WTC11 (cell line): ENCODE measurements at regions not wholly inside any gene's neighbourhood (a gene's known extent, or its start where the extent isn't known, plus 50 kb on each side); places are given as distances from the start of the nearest gene placed in this dataset.
"Not testable (repeated sequence)": the region's sequence is repeated elsewhere in the genome, so short reads cannot be mapped to it uniquely, and the experiment has no call there.

Experiments used
- ATAC-seq: fragments of 200-7000 bp; cut with Tn5 transposase; 2 replicates; pipeline ENCODE4 v1.10.0; 2021; ENCODE audit warnings: mild to moderate bottlenecking, moderate library complexity
- CTCF ChIA-PET: fragments of 300-600 bp; sonication (Branson Sonifier 250); formaldehyde crosslinking; loops from one replicate; lab custom pipeline; 2021; ENCODE audit warnings: antibody characterized with exemption; lab: Charles Lee
- POLR2A ChIA-PET: fragments of 350-600 bp; sonication (Branson Sonifier 250); formaldehyde crosslinking; loops from one replicate; lab custom pipeline; 2021; ENCODE audit warnings: antibody characterized with exemption; lab: Charles Lee
- DNase-seq: peaks from one replicate; pipeline ENCODE4 v3.0.0; 2021; ENCODE audit warnings: low spot score
- H3K27ac Mint-ChIP-seq: 2 replicates; pipeline ENCODE4 v1.8.0; 2021; ENCODE audit warnings: mixed read lengths
- H3K27me3 Mint-ChIP-seq: 2 replicates; pipeline ENCODE4 v1.8.0; 2021; ENCODE audit warnings: low read depth, mild to moderate bottlenecking, moderate library complexity, mixed read lengths
- H3K36me3 Mint-ChIP-seq: 2 replicates; pipeline ENCODE4 v1.8.0; 2021; ENCODE audit warnings: mixed read lengths
- H3K4me1 Mint-ChIP-seq: 2 replicates; pipeline ENCODE4 v1.8.0; 2022; ENCODE audit warnings: mixed read lengths
- H3K4me3 Mint-ChIP-seq: 2 replicates; pipeline ENCODE4 v1.8.0; 2021; ENCODE audit warnings: mild to moderate bottlenecking, moderate library complexity, mixed read lengths
- H3K9me3 Mint-ChIP-seq: 2 replicates; pipeline ENCODE4 v1.8.0; 2021; ENCODE audit warnings: mixed read lengths
- GRHL2 ChIP-seq: fragments of 250-450 bp; sonication (Bioruptor Pico); IDR thresholded peaks from 2 replicates; pipeline ENCODE4 v1.8.0; 2022; ENCODE audit warnings: mild to moderate bottlenecking, moderate library complexity; ENCODE audit not compliant: insufficient replicate concordance, severe bottlenecking
- KAT7 ChIP-seq: sonication (generic); formaldehyde crosslinking; IDR thresholded peaks from 2 replicates; pipeline ENCODE4 v1.8.1; 2023; ENCODE audit warnings: missing genetic modification reagents, mild to moderate bottlenecking, borderline replicate concordance
- MXD4 ChIP-seq: fragments of 250-450 bp; sonication (Bioruptor Pico); IDR thresholded peaks from 2 replicates; pipeline ENCODE4 v1.8.0; 2021; ENCODE audit warnings: mild to moderate bottlenecking, moderate library complexity, borderline replicate concordance
- NR3C1 ChIP-seq: sonication (generic); formaldehyde crosslinking; conservative IDR thresholded peaks from 2 replicates; pipeline ENCODE4 v1.8.1; 2023; ENCODE audit warnings: low read depth, mild to moderate bottlenecking, missing genetic modification reagents
- RORB ChIP-seq: fragments of 250-450 bp; sonication (Bioruptor Pico); IDR thresholded peaks from 2 replicates; pipeline ENCODE4 v1.9.0; 2021; ENCODE audit warnings: mild to moderate bottlenecking
- SMAD3 ChIP-seq: sonication (generic); formaldehyde crosslinking; IDR thresholded peaks from 2 replicates; pipeline ENCODE4 v1.8.0; 2022; ENCODE audit warnings: missing genetic modification reagents, mild to moderate bottlenecking, borderline replicate concordance
- TEAD1 ChIP-seq: sonication (generic); formaldehyde crosslinking; IDR thresholded peaks from 2 replicates; pipeline ENCODE4 v1.8.0; 2022; ENCODE audit warnings: mild to moderate bottlenecking, missing genetic modification reagents
- TP53 ChIP-seq: sonication (generic); formaldehyde crosslinking; IDR thresholded peaks from 2 replicates; pipeline ENCODE4 v1.8.1; 2023; ENCODE audit warnings: mild to moderate bottlenecking, missing genetic modification reagents
- ZNF121 ChIP-seq: sonication (generic); formaldehyde crosslinking; IDR thresholded peaks from 2 replicates; pipeline ENCODE4 v1.8.0; 2023; ENCODE audit warnings: missing genetic modification reagents
- ZNF219 ChIP-seq: sonication (generic); formaldehyde crosslinking; IDR thresholded peaks from 2 replicates; pipeline ENCODE4 v1.8.0; 2023; ENCODE audit warnings: missing genetic modification reagents, mild to moderate bottlenecking, borderline replicate concordance
- ZNF317 ChIP-seq: sonication (generic); formaldehyde crosslinking; IDR thresholded peaks from 2 replicates; pipeline ENCODE4 v1.8.1; 2023; ENCODE audit warnings: low read depth, mild to moderate bottlenecking, moderate library complexity, missing genetic modification reagents, borderline replicate concordance
- TF ChIP-seq, protein P1 (sequence below): fragments of 250-450 bp; sonication (Bioruptor Pico); IDR thresholded peaks from 2 replicates; pipeline ENCODE4 v1.8.0; 2021; ENCODE audit warnings: mild to moderate bottlenecking
- TF ChIP-seq, protein P2 (sequence below): sonication (generic); formaldehyde crosslinking; IDR thresholded peaks from 2 replicates; pipeline ENCODE4 v1.8.1; 2023; ENCODE audit warnings: mild to moderate bottlenecking, missing genetic modification reagents, moderate library complexity
- TF ChIP-seq, protein P3 (sequence below): sonication (generic); formaldehyde crosslinking; IDR thresholded peaks from 2 replicates; pipeline ENCODE4 v1.8.1; 2022; ENCODE audit warnings: mild to moderate bottlenecking, missing genetic modification reagents, moderate library complexity, borderline replicate concordance
- TF ChIP-seq, protein P4 (sequence below): sonication (generic); formaldehyde crosslinking; IDR thresholded peaks from 2 replicates; pipeline ENCODE4 v1.8.1; 2022; ENCODE audit warnings: missing genetic modification reagents, borderline replicate concordance
- TF ChIP-seq, protein P5 (sequence below): sonication (generic); formaldehyde crosslinking; IDR thresholded peaks from 2 replicates; pipeline ENCODE4 v1.8.1; 2022; ENCODE audit warnings: low read depth, missing genetic modification reagents, borderline replicate concordance
- TF ChIP-seq, protein P6 (sequence below): fragments of 250-450 bp; sonication (Bioruptor Pico); conservative IDR thresholded peaks from 2 replicates; pipeline ENCODE4 v1.9.0; 2021; ENCODE audit warnings: mild to moderate bottlenecking

DNA sequence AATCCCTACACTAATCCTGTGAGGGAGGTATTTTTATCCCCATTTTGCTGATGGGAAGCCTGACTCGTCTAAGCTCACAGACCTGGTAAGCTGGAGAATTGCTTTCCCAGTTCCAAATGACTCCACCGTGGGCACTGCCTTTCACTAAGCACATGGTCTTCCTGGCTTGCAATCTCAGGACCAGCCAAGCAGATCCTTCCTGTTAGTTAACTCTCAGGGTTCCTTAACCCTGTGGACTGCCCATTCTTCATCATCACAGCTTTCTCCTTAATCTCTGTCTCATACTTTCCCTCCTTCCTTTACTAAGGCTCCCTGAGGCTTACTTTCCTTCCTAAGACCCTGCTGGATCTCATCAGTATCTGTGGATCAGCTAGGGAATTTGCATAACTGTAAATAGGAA, 122.2 kb upstream of the ZEB2 start:
- no peak for TF ChIP-seq MXD4
- TF ChIP-seq, protein P1, sequence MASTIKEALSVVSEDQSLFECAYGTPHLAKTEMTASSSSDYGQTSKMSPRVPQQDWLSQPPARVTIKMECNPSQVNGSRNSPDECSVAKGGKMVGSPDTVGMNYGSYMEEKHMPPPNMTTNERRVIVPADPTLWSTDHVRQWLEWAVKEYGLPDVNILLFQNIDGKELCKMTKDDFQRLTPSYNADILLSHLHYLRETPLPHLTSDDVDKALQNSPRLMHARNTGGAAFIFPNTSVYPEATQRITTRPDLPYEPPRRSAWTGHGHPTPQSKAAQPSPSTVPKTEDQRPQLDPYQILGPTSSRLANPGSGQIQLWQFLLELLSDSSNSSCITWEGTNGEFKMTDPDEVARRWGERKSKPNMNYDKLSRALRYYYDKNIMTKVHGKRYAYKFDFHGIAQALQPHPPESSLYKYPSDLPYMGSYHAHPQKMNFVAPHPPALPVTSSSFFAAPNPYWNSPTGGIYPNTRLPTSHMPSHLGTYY (CRISPR knock-in tag) = no peak
- no peak for TF ChIP-seq ZNF317 (CRISPR knock-in tag)
- TF ChIP-seq ZNF121 (CRISPR knock-in tag) = 0 out of 2 replicates have a peak, but pooled peaks have one; percentile 16
- no peak for TF ChIP-seq KAT7 (CRISPR knock-in tag)
- TF ChIP-seq, protein P2, sequence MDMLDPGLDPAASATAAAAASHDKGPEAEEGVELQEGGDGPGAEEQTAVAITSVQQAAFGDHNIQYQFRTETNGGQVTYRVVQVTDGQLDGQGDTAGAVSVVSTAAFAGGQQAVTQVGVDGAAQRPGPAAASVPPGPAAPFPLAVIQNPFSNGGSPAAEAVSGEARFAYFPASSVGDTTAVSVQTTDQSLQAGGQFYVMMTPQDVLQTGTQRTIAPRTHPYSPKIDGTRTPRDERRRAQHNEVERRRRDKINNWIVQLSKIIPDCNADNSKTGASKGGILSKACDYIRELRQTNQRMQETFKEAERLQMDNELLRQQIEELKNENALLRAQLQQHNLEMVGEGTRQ = peak; percentile 27; the same call in 1 of the 2 replicates
- TF ChIP-seq ZNF219 (CRISPR knock-in tag) = no peak
- Mint-ChIP-seq H3K9me3 (peaks cover 20% of the 10 kb centered on the region), H3K4me1 (peaks cover 24% of the 10 kb centered on the region), H3K36me3 (peaks cover 18% of the 10 kb centered on the region), H3K27me3 (peaks cover under 1% of the 10 kb centered on the region; the same call in 1 of the 2 replicates), H3K27ac (no peak overlapping the region), H3K4me3 (no peak overlapping the region)
- ChIA-PET CTCF (no interaction called here), POLR2A (no interaction called here)
- DNase-seq (no peak), ATAC-seq (peak; percentile 67)

DNA sequence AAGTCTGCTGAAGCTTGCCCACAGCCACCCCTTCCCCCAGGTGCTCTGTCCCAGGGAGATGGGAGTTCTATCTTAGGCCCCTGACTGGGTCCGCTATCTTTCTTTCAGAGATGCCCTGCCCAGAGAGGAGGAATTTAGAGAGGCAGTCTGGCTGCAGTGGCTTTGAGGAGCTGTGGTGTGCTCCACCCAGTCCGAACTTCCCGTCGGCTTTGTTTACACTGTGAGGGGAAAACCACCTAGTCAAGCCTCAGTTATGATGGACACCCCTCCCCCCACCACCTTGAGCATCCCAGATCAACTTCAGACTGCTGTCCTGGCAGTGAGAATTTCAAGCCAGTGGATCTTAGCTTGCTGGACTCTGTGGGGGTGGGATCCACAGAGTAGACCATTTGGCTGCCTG, 118.3 kb upstream of the ZEB2 start:
- H3K27me3 Mint-ChIP-seq, H3K4me3 Mint-ChIP-seq, H3K27ac Mint-ChIP-seq, DNase-seq, ATAC-seq, POLR2A ChIA-PET, CTCF ChIA-PET: not testable (repeated sequence)
- H3K4me1 Mint-ChIP-seq = peaks cover 17% of the 10 kb centered on the region
- peaks cover 33% of the 10 kb centered on the region for H3K36me3 Mint-ChIP-seq
- peaks cover 52% of the 10 kb centered on the region for H3K9me3 Mint-ChIP-seq

DNA sequence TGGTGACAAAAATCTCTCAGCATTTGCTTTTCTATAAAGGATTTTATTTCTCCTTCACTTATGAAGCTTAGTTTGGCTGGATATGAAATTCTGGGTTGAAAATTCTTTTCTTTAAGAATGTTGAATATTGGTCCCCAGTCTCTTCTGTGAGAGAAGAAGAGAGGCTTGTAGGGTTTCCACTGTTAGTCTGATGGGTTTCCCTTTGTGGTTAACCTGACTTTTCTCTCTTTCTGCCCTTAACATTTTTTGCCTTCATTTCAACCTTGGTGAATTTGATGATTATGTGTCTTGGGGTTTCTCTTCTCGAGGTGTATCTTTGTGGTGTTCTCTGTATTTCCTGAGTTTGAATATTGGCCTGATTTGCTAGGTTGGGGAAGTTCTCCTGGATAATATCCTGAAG, 116.9 kb upstream of the ZEB2 start:
- CTCF ChIA-PET, POLR2A ChIA-PET, H3K27me3 Mint-ChIP-seq, DNase-seq, H3K4me3 Mint-ChIP-seq, H3K27ac Mint-ChIP-seq, ATAC-seq, H3K4me1 Mint-ChIP-seq: not testable (repeated sequence)
- peaks cover 52% of the 10 kb centered on the region for H3K9me3 Mint-ChIP-seq
- H3K36me3 Mint-ChIP-seq = peaks cover 33% of the 10 kb centered on the region

DNA sequence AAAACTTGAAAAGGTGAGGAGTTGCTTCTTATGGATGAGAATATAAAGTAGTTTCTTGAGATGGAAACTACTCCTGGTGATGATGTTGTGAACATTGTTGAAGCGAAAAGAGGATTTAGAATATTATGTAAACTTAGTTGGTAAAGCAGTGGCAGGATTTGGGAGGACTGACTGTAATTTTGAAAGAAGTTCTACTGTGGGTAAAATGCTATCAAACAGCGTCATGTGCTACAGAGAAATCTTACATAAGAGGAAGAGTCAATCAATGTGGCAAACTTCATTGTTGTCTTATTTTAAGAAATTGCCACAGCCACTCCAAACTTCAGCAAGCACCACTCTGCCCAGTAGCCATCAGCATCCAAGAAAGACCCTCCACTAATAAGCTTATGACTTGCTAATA, 112.9 kb upstream of the ZEB2 start:
- DNase-seq = no peak
- Mint-ChIP-seq H3K27me3 (peaks cover 3% of the 10 kb centered on the region), H3K27ac (no peak overlapping the region), H3K36me3 (peaks cover 21% of the 10 kb centered on the region), H3K4me3 (no peak overlapping the region), H3K4me1 (peaks cover 15% of the 10 kb centered on the region), H3K9me3 (peaks cover 39% of the 10 kb centered on the region)
- POLR2A ChIA-PET = no interaction called here
- TF ChIP-seq, protein P3, sequence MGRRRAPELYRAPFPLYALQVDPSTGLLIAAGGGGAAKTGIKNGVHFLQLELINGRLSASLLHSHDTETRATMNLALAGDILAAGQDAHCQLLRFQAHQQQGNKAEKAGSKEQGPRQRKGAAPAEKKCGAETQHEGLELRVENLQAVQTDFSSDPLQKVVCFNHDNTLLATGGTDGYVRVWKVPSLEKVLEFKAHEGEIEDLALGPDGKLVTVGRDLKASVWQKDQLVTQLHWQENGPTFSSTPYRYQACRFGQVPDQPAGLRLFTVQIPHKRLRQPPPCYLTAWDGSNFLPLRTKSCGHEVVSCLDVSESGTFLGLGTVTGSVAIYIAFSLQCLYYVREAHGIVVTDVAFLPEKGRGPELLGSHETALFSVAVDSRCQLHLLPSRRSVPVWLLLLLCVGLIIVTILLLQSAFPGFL (CRISPR knock-in tag) = no peak
- no peak for TF ChIP-seq NR3C1 (CRISPR knock-in tag)
- ATAC-seq = no peak
- CTCF ChIA-PET = no interaction called here

DNA sequence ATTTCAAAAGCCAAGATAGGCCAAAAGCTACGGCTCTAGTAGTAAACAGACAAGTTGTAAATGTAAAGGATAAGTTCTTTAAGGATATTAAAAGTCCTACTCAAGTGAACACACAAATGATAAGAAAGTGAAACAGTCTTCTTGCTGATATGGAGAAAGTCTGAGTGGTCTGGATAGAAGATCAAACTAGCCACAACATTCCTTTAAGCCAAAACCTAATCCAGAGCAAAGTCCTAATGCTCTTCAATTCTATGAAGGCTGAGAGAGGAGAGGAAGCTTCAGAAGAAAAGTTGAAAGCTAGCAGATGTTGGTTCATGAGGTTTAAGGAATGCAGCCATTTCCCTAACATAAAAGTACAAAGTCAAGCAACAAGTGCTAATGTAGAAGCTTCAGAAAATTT, 111.7 kb upstream of the ZEB2 start:
- DNase-seq = no peak
- Mint-ChIP-seq H3K9me3 (peaks cover 30% of the 10 kb centered on the region), H3K4me1 (peaks cover 26% of the 10 kb centered on the region), H3K4me3 (no peak overlapping the region), H3K27me3 (no peaks in the 10 kb centered on the region; the same call in 1 of the 2 replicates), H3K27ac (no peak overlapping the region), H3K36me3 (peaks cover 12% of the 10 kb centered on the region)
- CTCF ChIA-PET = no interaction called here
- no peak for ATAC-seq
- POLR2A ChIA-PET = no interaction called here
- no peak for TF ChIP-seq MXD4
- no peak for TF ChIP-seq SMAD3 (CRISPR knock-in tag)
- no peak for TF ChIP-seq TP53 (CRISPR knock-in tag)
- no peak for TF ChIP-seq TEAD1
- TF ChIP-seq RORB = no peak
- TF ChIP-seq, protein P4, sequence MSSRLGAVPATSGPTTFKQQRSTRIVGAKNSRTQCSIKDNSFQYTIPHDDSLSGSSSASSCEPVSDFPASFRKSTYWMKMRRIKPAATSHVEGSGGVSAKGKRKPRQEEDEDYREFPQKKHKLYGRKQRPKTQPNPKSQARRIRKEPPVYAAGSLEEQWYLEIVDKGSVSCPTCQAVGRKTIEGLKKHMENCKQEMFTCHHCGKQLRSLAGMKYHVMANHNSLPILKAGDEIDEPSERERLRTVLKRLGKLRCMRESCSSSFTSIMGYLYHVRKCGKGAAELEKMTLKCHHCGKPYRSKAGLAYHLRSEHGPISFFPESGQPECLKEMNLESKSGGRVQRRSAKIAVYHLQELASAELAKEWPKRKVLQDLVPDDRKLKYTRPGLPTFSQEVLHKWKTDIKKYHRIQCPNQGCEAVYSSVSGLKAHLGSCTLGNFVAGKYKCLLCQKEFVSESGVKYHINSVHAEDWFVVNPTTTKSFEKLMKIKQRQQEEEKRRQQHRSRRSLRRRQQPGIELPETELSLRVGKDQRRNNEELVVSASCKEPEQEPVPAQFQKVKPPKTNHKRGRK (CRISPR knock-in tag) = no peak
- TF ChIP-seq, protein P5, sequence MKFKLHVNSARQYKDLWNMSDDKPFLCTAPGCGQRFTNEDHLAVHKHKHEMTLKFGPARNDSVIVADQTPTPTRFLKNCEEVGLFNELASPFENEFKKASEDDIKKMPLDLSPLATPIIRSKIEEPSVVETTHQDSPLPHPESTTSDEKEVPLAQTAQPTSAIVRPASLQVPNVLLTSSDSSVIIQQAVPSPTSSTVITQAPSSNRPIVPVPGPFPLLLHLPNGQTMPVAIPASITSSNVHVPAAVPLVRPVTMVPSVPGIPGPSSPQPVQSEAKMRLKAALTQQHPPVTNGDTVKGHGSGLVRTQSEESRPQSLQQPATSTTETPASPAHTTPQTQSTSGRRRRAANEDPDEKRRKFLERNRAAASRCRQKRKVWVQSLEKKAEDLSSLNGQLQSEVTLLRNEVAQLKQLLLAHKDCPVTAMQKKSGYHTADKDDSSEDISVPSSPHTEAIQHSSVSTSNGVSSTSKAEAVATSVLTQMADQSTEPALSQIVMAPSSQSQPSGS (CRISPR knock-in tag) = no peak
- TF ChIP-seq, protein P6, sequence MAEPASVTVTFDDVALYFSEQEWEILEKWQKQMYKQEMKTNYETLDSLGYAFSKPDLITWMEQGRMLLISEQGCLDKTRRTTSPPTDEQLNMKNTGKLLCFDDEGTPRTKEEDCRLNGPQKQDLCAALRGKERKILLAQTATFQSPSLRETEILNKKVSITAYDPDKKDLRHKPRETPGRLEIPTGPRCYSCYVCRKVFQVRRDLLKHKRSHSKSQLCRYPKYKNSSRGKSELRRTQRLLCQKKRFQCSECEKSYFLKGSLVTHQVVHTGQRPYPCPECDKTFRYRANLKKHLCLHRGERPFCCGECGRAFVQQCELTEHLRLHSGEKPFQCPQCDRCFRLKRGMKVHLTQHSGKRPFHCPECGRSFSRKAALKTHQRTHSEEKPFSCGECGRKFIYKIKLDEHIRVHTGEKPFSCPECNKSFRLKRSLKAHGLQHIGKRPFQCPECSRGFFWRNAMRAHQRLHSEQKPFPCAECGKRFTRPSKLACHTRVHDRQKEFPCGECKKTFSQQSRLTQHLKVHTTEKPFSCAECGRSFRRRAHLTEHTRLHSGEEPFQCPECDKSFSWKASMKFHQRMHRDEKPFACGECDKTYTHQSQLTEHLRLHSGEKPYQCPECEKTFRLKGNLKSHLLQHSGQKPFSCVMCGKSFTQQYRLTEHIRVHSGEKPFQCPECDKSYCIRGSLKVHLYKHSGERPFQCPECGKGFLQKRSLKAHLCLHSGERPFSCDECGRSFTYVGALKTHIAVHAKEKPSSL (CRISPR knock-in tag) = no peak
- TF ChIP-seq GRHL2 (CRISPR knock-in tag) = no peak
